Hippocampal formation (tissue), 2 donors: ENCODE measurements at regions not wholly inside any gene's neighbourhood (a gene's known extent, or its start where the extent isn't known, plus 50 kb on each side); places are given as distances from the start of the nearest gene placed in this dataset.
A peak's percentile ranks its signal among the peaks of the same experiment; 100 is the strongest.
"Not testable (repeated sequence)": the region's sequence is repeated elsewhere in the genome, so short reads cannot be mapped to it uniquely, and the experiment has no call there.

Experiments used
- DNase-seq, 2 donors: peaks; one replicate each; lab custom pipeline; 2025; lab: John Stamatoyannopoulos, UW

DNA sequence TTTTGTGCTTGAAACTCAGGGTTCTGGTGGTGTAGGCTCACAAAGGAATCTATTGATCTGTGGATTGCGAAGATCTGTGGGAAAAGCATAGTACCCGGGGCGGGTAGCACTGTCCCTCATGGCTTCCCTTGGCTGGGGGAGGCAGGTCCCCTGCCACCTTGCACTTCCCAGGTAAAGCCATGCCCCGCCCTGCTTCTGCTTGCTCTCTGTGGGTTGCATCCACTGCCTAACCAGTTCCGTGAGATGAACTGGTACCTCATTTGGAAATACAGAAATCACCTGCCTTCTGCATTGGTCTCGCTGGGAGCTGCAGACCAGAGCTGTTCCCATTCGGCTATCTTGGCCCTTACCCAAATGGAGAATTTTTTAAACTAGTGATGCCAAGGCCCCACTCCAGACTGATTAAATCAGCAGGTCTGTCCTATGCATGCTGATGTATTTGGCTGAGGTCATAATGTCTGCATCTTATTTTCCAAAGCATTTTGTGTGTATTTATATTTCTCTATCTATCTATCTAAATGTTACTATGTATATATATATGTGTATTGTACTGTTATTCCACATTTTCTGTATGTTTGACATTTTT is 65.5 kb upstream of the SLC7A14 start:
- no peak for DNase-seq

- DNase-seq, result not testable (repeated sequence)
Observed at GRCh38 chr3:170650557-170650956, 64.7 kb upstream of the SLC7A14 start.

GRCh38 chr3:170644711-170645110 is 58.8 kb upstream of the SLC7A14 start:
- no peak for DNase-seq

GRCh38 chr3:170643831-170644230 is 58.0 kb upstream of the SLC7A14 start:
- no peak for DNase-seq

DNA sequence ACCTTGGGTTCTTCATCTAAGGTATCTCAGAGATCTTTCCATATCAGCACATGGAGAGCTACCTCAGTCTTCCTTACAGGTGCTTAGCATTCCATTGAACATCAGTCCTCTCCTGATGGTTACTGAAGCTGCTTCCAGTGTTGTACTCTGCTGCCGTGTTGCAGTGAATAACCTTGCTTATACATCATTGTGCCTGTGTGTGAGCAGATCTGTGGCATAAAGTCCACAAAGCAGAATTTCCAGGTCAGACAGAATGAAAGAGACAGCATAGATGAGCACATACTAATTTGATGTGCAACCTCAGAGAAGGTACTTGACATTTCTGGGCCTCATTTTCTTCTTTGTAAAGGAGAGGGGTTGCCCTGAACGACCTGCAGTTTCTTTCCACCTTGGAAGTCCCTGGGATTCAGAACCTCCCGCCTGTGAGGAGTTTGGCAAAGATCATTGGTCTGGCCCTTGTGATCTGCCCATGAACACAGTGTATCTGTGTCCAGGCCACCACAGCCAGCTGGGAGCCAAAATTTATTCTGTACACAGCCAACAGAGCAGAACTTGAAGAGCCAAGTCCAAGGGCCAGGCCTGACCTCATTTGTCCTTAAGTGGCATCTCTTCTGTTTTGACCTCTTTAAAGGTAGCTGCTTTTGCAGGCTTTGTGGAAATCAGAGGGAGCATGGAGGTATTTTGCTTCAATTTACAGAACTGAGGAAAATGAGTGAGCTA is 57.2 kb upstream of the SLC7A14 start:
- peak; percentile 71 to 87 for DNase-seq

- DNase-seq, result no peak
Observed at GRCh38 chr3:170641510-170642236, 55.8 kb upstream of the SLC7A14 start.

DNA sequence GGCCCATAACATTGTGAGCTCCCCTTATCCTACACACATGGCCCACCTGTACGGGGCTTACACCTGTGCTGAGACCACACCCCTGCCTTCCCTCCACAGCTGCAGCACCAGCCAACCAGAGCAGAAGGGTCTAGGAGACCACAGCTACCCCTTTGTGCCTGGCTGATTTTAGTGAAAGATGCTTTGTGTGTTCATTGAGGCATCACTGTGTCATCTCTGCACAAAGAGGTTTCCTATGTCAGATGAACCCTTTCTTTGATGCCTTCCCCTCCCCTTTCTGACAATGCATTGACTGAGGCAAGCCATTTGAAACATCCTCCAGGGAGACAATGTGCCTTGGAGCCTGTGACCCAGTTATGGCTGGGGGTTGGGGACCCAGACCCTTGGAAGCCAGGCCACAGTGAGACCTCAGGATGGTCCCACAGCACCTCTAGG is 54.9 kb upstream of the SLC7A14 start:
- peak; percentile 60 to 86 for DNase-seq

GRCh38 chr3:170638988-170639387 is 53.1 kb upstream of the SLC7A14 start:
- DNase-seq, result no peak

- no peak for DNase-seq
Observed at GRCh38 chr3:170637306-170637705, 51.4 kb upstream of the SLC7A14 start.

DNA sequence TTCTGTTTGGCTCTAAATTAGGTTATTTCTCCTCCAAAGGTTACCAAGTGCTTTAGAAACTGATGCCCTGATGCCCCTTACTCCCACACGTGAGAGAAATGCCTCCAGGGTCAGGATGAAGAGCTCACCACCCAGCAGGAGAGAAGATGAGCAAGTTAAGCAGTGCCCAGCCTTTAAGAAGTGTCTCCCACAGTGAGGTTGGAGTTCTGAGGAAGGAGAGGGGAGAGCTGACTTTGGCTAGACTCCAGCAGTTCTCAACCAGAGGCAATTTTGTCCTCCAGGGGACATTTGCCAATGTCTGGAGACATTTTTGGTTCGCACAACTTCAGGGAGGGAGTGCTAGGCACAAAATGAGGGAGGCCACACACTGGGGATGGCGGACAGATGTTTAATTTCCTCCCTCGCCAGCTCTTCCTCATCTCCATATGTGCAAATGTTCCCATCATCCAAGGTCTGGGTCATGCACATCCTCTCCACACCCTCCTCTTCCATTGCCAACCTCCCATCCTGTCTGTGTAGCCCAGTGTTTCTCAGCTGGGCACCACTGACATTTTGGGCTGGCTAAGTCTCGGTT is 50.6 kb upstream of the SLC7A14 start:
- no peak for DNase-seq
